OCI-LY3 (cell line): ENCODE measurements at regions not wholly inside any gene's neighbourhood (a gene's known extent, or its start where the extent isn't known, plus 50 kb on each side); places are given as distances from the start of the nearest gene placed in this dataset.

Experiments
- CTCF ChIP-seq: fragments of 200-600, 300-600 bp; sonication (generic); IDR thresholded peaks from 2 replicates; pipeline ENCODE4 v1.5.1; 2014; ENCODE audit warnings: antibody characterized with exemption, low read length, low read depth
- EZH2phosphoT487 ChIP-seq: fragments of 200-600 bp; shearing (Covaris generic); IDR thresholded peaks from 2 replicates; pipeline ENCODE4 v1.6.1; 2018; ENCODE audit warnings: antibody characterized with exemption, mixed run types, low read depth

- no peak for TF ChIP-seq CTCF
- TF ChIP-seq EZH2phosphoT487 = no peak
Measured at GRCh38 chr1:204760757-204761156, 75.2 kb upstream of the LRRN2 start.
